ENCODE measurements at regions not wholly inside any gene's neighbourhood (a gene's known extent, or its start where the extent isn't known, plus 50 kb on each side); places are given as distances from the start of the nearest gene placed in this dataset.

- CTCF ChIA-PET = no interaction called here
- no peak for DNase-seq (ENCODE audit: low read depth, low spot score)
- no peak overlapping the region for H3K4me3 ChIP-seq (ENCODE audit: low read depth, low read length)
- no peak for TF ChIP-seq CTCF (IDR thresholded peaks at IDR 0.05; ENCODE audit: insufficient read depth, low read length, missing control alignments)
- POLR2A ChIA-PET = no interaction called here
Observed at GRCh38 chr4:19592391-19592790, 659.3 kb upstream of the SLIT2 start.

- ChIA-PET POLR2A (no interaction called here), CTCF (interaction anchor here (1.0 kb wide), 1 partner anchor 23 kb away, joined by 3 read pairs; no protein-coding TSS in a partner anchor)
- TF ChIP-seq CTCF (IDR thresholded peaks at IDR 0.05; ENCODE audit: insufficient read depth, low read length, missing control alignments) = no peak
- DNase-seq (ENCODE audit: low read depth, low spot score) = no peak
- H3K4me3 ChIP-seq (ENCODE audit: low read depth, low read length) = no peak overlapping the region
Observed at GRCh38 chr4:19583827-19584569, 667.7 kb upstream of the SLIT2 start.

GRCh38 chr4:19580095-19580494 lies 671.6 kb upstream of the SLIT2 start:
- TF ChIP-seq CTCF (IDR thresholded peaks at IDR 0.05; ENCODE audit: insufficient read depth, low read length, missing control alignments) = no peak
- ChIA-PET CTCF (no interaction called here), POLR2A (no interaction called here)
- H3K4me3 ChIP-seq (ENCODE audit: low read depth, low read length) = no peak overlapping the region
- DNase-seq (ENCODE audit: low read depth, low spot score) = no peak

GRCh38 chr4:19579608-19580007 lies 672.1 kb upstream of the SLIT2 start:
- POLR2A ChIA-PET = no interaction called here
- TF ChIP-seq CTCF (IDR thresholded peaks at IDR 0.05; ENCODE audit: insufficient read depth, low read length, missing control alignments) = no peak
- DNase-seq (ENCODE audit: low read depth, low spot score) = no peak
- CTCF ChIA-PET = no interaction called here
- H3K4me3 ChIP-seq (ENCODE audit: low read depth, low read length) = no peak overlapping the region

GRCh38 chr4:19577097-19577496 lies 674.6 kb upstream of the SLIT2 start:
- CTCF ChIA-PET = no interaction called here
- H3K4me3 ChIP-seq (ENCODE audit: low read depth, low read length) = no peak overlapping the region
- POLR2A ChIA-PET = no interaction called here
- TF ChIP-seq CTCF (IDR thresholded peaks at IDR 0.05; ENCODE audit: insufficient read depth, low read length, missing control alignments) = no peak
- DNase-seq (ENCODE audit: low read depth, low spot score) = no peak

GRCh38 chr4:19575924-19576323 lies 675.8 kb upstream of the SLIT2 start:
- ChIA-PET POLR2A (no interaction called here), CTCF (no interaction called here)
- no peak for DNase-seq (ENCODE audit: low read depth, low spot score)
- no peak overlapping the region for H3K4me3 ChIP-seq (ENCODE audit: low read depth, low read length)
- no peak for TF ChIP-seq CTCF (IDR thresholded peaks at IDR 0.05; ENCODE audit: insufficient read depth, low read length, missing control alignments)

Data from AG04449 (cell line).